Left forelimb (tissue), 1 donor: ENCODE measurements at regions not wholly inside any gene's neighbourhood (a gene's known extent, or its start where the extent isn't known, plus 50 kb on each side); places are given as distances from the start of the nearest gene placed in this dataset.

ENCODE experiments used
- DNase-seq: peaks from one replicate; pipeline ENCODE4 v3.0.0-alpha.2; 2018; ENCODE audit warnings: low spot score

DNA sequence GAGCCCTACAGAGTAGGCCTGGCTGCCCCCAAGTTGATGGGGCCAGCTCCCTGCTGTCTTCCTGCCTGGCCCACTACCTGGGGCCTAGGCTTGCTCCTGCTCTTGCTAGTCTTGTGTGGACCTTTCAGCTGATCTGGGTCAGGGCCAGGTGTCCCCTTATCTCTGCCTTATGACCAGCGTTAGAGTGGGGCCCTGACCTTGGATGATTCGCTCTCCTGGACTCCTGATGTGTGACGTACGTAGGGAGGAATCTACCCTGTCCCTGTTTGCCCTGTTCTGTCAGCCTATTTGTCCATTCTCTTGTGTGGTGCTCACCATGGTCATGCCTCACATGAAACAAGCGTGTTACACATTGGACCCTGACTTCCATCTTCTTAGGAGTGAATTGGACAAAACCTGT lies 571.8 kb downstream of the QKI start:
- no peak for DNase-seq

- no peak for DNase-seq
These were observed 571.2 kb downstream of the QKI start for GRCh38 chr6:163985710-163986109.

DNA sequence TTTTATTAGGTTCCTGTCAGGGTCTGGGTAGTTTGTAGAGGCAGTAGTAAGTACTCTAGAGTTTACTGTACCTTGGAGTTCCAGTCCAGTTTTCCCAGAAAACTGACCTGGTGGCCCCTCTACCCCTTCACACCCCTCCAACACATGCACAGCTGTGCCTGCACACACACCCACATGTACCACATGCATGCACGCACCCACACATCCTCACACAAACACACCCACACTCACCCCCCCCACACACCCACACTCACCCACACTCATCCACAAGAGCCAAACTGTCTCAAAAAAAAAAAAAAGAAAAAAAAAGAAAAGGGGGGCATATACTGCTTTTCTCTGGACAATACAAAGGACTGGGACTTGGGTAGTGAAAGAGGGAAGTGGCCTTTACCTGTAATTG lies 570.5 kb downstream of the QKI start:
- DNase-seq: no peak

GRCh38 chr6:163984124-163984936 lies 569.8 kb downstream of the QKI start:
- no peak for DNase-seq

DNA sequence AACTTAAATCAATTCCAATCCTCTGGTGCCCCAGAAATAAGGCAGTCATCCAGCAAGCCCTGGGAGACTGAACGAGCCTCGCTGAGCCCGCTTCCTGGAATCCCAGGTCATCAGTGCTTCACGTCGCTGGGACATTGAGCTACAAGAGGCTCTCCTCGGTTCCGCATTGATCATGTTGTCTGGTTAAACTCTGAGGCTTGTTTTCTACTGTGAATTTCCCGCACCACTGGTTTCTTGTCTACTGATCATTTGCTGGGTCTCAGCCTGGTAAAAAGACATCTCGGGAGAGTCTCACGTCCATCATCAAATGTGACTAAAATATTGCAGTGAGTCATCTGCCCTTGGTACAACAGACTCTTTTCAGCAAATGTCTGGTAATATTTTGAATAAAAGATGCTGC lies 569.2 kb downstream of the QKI start:
- DNase-seq: no peak

DNA sequence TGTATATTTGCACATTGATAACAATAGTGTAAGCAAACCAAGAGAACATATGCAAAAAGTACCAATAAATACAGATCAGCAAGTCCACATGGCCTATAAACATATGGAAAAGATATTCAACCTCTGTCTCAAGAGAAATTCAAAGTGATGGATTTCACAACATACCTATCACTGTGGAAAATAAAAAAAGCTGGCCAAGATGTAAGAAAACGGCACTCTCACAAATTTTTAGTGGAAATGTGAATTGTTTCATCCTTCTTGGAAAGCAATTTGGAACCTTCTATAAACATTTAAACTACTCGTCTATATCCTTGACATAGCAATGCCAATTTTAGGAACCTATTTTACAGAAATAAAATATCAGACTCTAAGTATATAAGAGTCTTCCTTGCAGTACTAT lies 559.8 kb downstream of the QKI start:
- no peak for DNase-seq

GRCh38 chr6:163971841-163972838 lies 557.6 kb downstream of the QKI start:
- DNase-seq: no peak

- DNase-seq: no peak
These were observed 556.5 kb downstream of the QKI start for GRCh38 chr6:163970846-163971564.

GRCh38 chr6:163965426-163966348 lies 551.2 kb downstream of the QKI start:
- DNase-seq: no peak

- DNase-seq: no peak
These were observed 550.3 kb downstream of the QKI start for GRCh38 chr6:163964789-163965188.

GRCh38 chr6:163963205-163964120 lies 548.9 kb downstream of the QKI start:
- DNase-seq: no peak

DNA sequence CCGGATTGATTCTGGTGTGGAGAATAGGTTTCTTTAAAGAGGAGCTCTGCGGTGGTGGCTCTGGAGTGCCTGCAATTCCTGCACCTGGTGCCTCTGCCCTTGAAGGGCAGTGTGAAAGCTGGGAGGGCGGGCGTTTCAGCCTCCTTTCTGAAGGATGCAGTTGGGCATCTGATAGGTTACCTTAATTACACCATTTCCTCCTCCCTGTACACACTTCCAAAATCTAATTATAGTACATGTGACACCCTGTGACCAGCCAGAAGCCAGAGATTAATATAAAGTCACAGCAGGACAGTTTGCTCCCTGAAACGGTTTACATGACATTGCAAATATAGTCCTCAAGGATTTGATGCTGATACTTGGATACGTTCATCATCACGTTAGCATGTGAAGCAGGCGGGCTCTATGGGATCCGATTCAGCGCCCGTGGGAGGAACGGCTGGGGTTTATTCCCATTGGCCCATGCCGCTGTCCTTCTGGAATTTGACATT lies 548.2 kb downstream of the QKI start:
- no peak for DNase-seq

- no peak for DNase-seq
These were observed 545.6 kb downstream of the QKI start for GRCh38 chr6:163960128-163960527.

DNA sequence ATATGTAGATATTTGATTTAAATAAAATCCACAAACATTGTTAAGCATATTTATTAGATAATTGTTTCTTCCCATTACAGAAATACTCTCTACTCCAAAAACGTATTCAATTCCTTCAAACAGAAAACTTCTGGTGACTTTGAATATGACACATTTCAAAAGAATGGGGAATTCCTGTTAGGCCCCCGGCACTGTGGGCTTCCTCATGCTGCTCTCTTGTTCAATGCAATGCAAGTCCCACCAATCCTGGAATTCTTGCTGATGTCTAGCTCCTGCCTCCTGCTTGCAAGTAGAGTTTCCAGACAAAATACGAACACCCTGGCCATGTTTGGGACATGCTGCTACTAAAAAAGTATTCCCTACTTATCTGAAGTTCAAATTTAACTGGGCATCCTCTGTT lies 544.1 kb downstream of the QKI start:
- DNase-seq: no peak

DNA sequence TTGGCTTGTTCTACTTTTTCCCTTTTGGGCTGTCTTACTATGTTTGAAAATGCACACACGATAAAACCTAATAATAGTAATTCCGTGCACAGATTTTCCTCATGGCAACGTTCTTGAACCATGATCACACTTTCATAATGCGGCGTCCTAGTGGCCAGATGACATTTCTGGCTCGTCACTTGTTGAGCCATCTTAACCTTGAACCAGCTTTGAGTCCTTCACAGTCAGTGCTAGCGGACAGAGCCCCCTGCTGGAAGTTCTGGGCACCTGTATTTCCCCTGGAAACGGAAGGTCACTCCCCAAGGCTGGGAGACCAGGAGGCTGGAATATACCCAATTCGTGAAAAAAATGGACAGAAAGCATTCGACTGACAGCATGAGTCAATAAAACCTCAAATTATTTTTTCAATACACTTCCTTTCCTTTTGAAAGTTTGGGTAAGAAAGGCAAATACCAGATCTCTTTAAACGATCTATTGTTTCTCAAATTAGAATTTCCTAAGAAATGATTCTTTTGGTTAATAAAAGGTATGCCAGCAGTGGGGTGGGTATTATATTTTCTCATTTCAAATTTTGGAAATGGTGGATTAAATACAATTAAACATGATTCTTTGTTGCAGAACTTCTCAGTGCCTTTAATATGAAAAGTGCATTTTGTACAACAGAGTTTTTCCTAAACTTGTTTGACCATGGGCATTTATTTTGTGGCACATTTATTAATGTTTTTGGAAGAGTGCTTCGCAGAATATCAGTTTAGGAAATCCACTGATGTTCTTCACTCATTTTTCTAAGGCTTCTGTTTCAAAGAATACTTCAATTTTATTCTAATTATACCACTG lies 542.3 kb downstream of the QKI start:
- DNase-seq: no peak

GRCh38 chr6:163955756-163956155 lies 541.2 kb downstream of the QKI start:
- no peak for DNase-seq

- DNase-seq: no peak
These were observed 540.6 kb downstream of the QKI start for GRCh38 chr6:163955096-163955495.

DNA sequence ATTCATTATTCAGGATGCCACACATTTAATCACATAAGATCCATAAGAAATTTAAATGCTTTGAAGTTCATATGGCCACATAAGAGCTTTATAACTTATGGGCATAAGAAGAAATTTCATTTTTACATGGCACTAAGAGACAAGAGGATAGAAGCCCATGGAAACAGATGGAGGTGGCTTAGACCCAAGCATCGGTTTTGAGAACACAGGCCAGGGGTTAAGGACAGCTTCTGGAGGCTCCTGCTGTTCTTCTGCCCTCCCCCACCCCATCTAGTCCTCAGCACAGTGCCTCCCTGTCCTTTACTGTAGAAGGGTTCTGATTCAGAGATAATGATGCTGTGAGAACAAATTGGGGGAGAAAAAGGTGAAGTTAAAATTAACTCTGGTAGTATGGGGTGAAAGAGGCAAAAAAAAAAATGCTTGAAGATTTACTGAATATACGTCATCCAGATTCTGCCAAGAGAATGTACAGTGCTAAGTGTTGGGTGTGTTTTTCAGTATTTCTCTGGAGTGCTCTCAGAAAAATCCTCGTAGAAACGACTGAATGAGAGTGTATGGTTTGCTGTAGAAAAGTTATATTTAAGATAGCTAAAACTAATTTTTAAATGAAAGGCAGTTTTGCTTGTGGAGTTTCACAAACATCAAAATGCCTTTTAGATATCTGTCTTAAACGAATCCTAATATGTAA lies 539.7 kb downstream of the QKI start:
- no peak for DNase-seq
